HG03196 (cell line): ENCODE measurements at regions not wholly inside any gene's neighbourhood (a gene's known extent, or its start where the extent isn't known, plus 50 kb on each side); places are given as distances from the start of the nearest gene placed in this dataset.

Experiments used
- ATAC-seq: cut with Tn5 transposase; IDR thresholded peaks from one replicate; pipeline ENCODE4 v1.9.1; 2021; ENCODE audit not compliant: unreplicated experiment

DNA sequence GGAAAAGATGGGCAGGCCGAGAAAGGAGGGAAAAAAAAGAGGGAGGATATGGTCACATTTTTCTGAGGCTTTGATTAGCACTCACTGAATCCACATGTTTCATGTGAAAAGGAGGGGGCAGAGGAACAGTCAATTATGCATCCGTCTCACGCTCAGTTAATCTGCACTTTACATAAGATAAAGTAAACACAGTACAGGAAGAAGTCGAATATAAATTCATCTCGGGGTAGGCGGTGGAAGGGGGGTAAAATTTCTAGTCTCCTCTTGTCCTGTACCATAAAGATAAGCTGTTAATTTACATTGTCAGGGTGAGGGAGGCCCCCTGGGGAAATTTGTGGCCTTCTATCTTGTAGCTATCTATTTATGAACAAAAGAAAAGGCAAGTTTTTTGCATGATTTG is 73.1 kb upstream of the CES5A start:
- no peak for ATAC-seq

DNA sequence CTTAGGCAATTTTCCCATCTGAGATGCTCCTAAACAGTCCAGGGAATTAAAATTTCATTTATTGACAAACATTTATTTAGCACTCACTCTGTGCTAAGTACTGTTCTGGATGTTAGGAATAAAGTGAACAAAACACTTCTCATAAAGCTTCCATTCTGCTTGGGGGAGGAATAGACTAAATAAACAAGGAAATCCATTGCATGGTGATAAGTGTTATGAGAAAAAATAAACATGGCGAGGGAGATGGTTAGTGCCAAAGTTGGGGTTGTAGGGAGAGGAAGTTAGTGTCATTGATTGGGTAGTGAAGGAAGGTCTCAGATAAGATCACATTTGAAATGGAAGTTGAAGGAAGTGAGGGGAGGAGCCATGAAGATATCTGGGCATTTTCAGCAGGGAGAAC is 72.2 kb upstream of the CES5A start:
- ATAC-seq: no peak

DNA sequence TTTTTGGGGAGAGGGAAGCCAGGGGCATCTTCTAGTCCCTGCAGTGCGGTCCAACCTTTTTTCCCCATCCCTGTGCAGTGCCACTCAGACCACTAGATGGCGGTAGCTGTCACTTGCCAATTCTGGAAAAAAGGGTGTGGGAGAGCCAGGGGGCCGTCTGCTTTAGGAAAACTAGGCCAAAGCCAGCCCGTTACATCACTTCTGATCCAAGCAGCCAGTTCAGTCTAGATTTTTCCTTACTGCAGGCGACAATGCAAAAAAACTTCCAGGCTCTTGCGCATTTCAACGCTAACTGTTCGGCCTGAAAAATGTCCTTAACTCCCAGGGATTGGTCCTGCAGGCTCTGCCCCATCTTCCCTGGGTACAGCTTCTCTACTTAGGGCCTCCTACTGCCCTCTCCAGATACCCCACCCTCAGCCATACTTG is 69.2 kb upstream of the CES5A start:
- no peak for ATAC-seq

DNA sequence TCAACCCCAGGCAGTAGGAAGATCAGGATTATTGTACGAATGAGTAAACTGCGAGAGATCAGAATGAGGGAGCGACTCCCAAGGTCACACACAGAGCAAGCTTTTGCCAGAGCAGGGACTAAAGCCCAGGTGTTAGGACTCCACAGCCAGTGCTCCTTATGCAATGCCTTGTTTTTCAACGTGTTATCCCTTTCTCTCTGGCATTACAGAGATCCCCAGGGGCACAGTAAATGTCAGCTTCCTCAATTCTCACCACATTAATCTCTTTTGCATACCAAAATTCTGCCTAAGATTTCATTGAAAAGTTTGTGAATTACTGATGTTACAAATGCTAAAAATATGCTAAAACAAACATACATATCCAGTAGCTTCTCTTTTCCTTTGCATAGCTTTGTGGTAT is 68.1 kb upstream of the CES5A start:
- ATAC-seq: no peak

DNA sequence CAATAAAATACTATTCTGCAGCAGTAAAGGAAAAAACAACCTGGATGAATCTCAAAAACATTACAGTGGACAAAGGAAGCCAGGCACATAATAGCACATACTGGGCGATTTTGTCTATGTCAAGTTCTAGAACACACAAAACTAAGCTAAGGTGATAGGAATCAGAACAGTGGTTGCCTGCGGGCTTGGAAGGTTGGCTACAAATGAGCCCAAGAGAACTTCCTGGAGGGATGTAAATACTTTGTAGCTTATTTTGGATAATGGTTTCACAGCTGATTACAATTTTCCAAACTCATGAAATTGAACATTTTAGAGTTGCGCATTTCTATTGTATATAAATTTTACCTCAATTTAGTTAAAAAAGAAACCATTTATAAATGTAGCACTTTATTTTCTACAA is 67.6 kb upstream of the CES5A start:
- no peak for ATAC-seq

DNA sequence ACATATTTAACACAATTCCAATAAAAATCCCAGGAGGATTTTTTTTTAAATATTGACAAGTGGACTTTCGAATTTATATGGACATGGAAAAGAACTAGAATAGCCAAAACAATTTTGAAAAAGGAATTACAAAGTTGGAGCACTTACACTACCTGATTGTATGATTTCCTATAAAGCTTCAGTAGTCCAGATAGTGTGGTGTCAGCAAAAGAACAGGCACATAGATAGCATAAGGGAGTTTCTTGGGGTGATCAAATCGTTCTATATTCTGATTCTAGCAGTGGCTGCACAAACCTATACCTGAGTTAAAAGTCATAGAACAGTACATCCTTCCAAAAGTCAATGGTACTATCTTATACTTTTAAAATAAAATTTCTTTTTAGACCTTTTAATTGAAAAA is 66.4 kb upstream of the CES5A start:
- no peak for ATAC-seq

DNA sequence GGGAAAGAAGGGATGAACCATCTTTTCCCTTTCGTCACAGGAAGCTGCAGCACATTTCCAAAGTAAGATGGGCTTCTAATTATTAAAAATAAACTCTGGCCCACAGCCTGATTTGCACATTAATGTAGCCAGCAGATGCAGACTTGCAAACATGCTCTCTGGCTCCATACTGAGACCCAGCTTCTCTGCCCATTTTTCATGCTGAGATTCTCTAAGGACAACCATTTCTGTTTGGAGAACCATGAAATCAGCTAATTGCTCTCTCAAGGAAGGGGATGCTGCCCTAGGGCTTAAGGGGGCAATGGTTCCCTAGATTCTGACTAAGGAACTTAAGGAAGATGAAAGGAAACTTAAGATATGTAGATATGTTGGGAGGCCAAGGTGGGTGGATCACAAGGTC is 63.0 kb upstream of the CES5A start:
- ATAC-seq: no peak

DNA sequence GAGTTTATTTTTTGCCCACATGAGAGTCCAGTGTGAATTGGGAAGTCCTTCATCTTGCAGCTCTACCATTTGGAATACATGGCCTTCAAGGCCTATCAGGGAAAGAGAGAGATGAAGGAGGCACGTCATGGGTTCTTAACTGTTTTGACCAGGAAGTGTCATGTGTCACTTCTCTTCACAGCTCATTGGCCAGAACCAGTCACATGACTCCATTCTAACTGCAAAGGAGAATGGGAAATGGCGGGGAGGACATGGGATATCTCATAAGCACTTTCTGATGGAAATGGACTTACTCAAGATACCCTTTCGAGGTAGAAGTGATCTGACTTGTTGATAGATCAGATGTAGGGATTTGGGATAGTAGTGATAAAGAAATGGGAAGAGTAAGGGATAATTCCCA is 57.9 kb upstream of the CES5A start:
- ATAC-seq: no peak

DNA sequence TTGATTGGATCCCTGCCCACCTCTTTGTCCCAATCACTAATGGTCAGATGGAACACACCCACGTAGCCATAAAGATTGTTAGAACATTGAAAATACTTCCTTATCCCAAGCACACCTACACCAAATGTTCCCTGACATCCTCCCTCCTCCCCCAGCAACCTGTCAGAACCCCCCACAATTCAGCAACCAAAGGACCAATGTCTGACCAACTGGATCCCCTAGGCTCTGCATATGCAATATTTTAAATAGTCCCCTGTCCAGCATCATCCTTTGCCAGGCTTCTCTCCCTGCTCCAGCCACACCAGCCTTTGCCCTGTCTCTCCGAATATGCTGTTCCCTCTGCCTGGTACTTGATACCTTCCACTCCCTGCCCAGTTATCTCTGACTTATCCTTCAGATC is 54.9 kb upstream of the CES5A start:
- ATAC-seq: no peak

DNA sequence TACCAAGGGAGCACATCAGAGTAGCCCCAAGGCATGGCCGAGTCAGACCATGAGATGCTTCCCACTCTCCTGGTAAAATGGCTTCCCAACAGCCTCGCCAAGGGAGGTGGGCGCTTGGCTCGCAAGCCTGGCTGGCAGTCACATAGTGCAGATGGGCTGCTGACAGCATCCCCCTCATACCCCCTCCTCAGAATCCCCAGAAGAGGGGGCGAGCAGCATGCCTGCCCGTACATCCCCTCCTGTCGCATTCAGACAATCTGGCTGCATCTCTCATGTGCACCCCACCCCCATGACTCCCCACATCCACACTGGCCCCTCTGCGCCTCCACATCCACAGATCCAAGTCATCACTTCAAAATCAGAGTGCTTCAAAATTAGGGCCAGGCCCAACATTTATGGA is 54.0 kb upstream of the CES5A start:
- ATAC-seq: no peak

DNA sequence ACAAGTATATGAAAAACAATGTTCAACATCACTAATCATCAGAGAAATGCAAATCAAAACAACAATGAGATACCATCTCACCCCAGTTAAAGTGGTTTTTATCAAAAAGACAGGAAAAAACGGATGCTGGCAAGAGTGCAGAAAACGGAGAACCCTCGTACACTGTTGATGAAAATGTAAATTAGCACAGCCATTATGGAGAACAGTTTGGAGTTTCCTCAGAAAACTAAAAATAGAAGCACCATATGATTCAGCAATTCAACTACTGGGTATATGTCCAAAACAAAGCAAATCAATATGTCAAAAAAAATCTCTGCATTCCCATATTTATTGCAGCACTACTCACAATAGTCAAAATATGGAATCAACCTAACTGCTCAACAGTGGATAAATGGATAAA is 50.1 kb upstream of the CES5A start:
- ATAC-seq: no peak
